ENCODE measurements at regions not wholly inside any gene's neighbourhood (a gene's known extent, or its start where the extent isn't known, plus 50 kb on each side); places are given as distances from the start of the nearest gene placed in this dataset.

- peaks cover 0 to 12% of the 10 kb centered on the region in 2 donors for H3K4me1 ChIP-seq
- H3K27ac ChIP-seq = no peak overlapping the region
- peaks cover 0 to 62% of the 10 kb centered on the region in 2 donors for H3K27me3 ChIP-seq
- intact Hi-C loops (cut with DNase I) = no loop called here
- no peak for TF ChIP-seq CTCF (IDR thresholded peaks at IDR 0.05)
- DNase-seq (no peak), ATAC-seq (peak; percentile 12)
- H3K9me3 ChIP-seq = no peaks in the 10 kb centered on the region
- no peak overlapping the region for H3K4me3 ChIP-seq
- H3K36me3 ChIP-seq = no peaks in the 10 kb centered on the region
Measured at GRCh38 chr16:87042551-87043230, 274.5 kb downstream of the C16orf95 start.

- H3K4me3 ChIP-seq = no peak overlapping the region
- H3K4me1 ChIP-seq = peaks cover 0 to 12% of the 10 kb centered on the region in 2 donors
- ATAC-seq (peak; percentile 59), DNase-seq (peak in 1 of 4 donors; percentile 23)
- TF ChIP-seq CTCF (IDR thresholded peaks at IDR 0.05) = no peak
- no peak overlapping the region for H3K27ac ChIP-seq
- no peaks in the 10 kb centered on the region for H3K36me3 ChIP-seq
- no peaks in the 10 kb centered on the region for H3K9me3 ChIP-seq
- peaks cover 0 to 70% of the 10 kb centered on the region in 2 donors for H3K27me3 ChIP-seq
- intact Hi-C loops (cut with DNase I) = no loop called here
Measured at GRCh38 chr16:87043231-87044031, 273.8 kb downstream of the C16orf95 start.

GRCh38 chr16:87044032-87044382 is 273.2 kb downstream of the C16orf95 start:
- intact Hi-C loops (cut with DNase I) = no loop called here
- peaks cover 0 to 73% of the 10 kb centered on the region in 2 donors for H3K27me3 ChIP-seq
- ATAC-seq = no peak

GRCh38 chr16:87044829-87045228 is 272.4 kb downstream of the C16orf95 start:
- H3K4me1 ChIP-seq = peaks cover 0 to 12% of the 10 kb centered on the region in 2 donors
- H3K27me3 ChIP-seq = peaks cover 0 to 73% of the 10 kb centered on the region in 2 donors
- H3K9me3 ChIP-seq = no peaks in the 10 kb centered on the region
- no peaks in the 10 kb centered on the region for H3K36me3 ChIP-seq
- ATAC-seq (no peak), DNase-seq (no peak)
- TF ChIP-seq CTCF (IDR thresholded peaks at IDR 0.05) = no peak
- H3K4me3 ChIP-seq = no peak overlapping the region
- intact Hi-C loops (cut with DNase I) = no loop called here
- H3K27ac ChIP-seq = no peak overlapping the region

More at GRCh38 chr16:87044032-87044382, 273.2 kb downstream of the C16orf95 start:
- DNase-seq = no peak
- no peak for TF ChIP-seq CTCF (IDR thresholded peaks at IDR 0.05)
- Histone ChIP-seq H3K36me3 (no peaks in the 10 kb centered on the region), H3K4me3 (no peak overlapping the region), H3K4me1 (peaks cover 0 to 12% of the 10 kb centered on the region in 2 donors), H3K27ac (no peak overlapping the region), H3K9me3 (no peaks in the 10 kb centered on the region)

- H3K27me3 ChIP-seq = peaks cover 0 to 65% of the 10 kb centered on the region in 2 donors
- no peak for TF ChIP-seq CTCF (IDR thresholded peaks at IDR 0.05)
- H3K27ac ChIP-seq = no peak overlapping the region
- intact Hi-C loops (cut with DNase I) = no loop called here
- DNase-seq (no peak), ATAC-seq (no peak)
- no peaks in the 10 kb centered on the region for H3K36me3 ChIP-seq
- no peak overlapping the region for H3K4me3 ChIP-seq
- peaks cover 0 to 12% of the 10 kb centered on the region in 2 donors for H3K4me1 ChIP-seq
- H3K9me3 ChIP-seq = no peaks in the 10 kb centered on the region
Measured at GRCh38 chr16:87045466-87046216, 271.6 kb downstream of the C16orf95 start.
